Kidney (tissue), 13 donors: ENCODE measurements at regions not wholly inside any gene's neighbourhood (a gene's known extent, or its start where the extent isn't known, plus 50 kb on each side); places are given as distances from the start of the nearest gene placed in this dataset.

Experiments
- DNase-seq, 5 donors: peaks; one replicate each; pipeline ENCODE4 v3.0.0-alpha.2; 2013 to 2020
- FAIRE-seq: peaks from 2 replicates; lab custom pipeline; 2012; peaks lifted over from hg19 to GRCh38; lab: Jason Lieb, UNC
- H3K27ac ChIP-seq, 2 donors: one replicate each; pipeline ENCODE4 v1.7.0; 2013; ENCODE audit warnings: low read depth in 2 of 2, low read length in 2 of 2, inconsistent platforms in 1 of 2
- H3K27me3 ChIP-seq: one replicate; pipeline ENCODE4 v1.7.1; 2013; ENCODE audit warnings: low read length, inconsistent platforms; ENCODE audit not compliant: control insufficient read depth, insufficient read depth
- H3K36me3 ChIP-seq, 3 donors: one replicate each; pipeline versions ENCODE4 v1.7.0 to v1.7.1; 2013; ENCODE audit warnings: low read length in 3 of 3, control low read depth in 1 of 3, inconsistent platforms in 1 of 3; ENCODE audit not compliant: insufficient read depth in 3 of 3, control insufficient read depth in 2 of 3
- H3K4me1 ChIP-seq, 3 donors: one replicate each; pipeline versions ENCODE4 v1.7.0 to v1.7.1; 2013; ENCODE audit warnings: low read length in 3 of 3, inconsistent platforms in 1 of 3, low read depth in 1 of 3; ENCODE audit not compliant: control insufficient read depth in 2 of 3, insufficient read depth in 2 of 3
- H3K4me3 ChIP-seq, 3 donors: one replicate each; pipeline versions ENCODE4 v1.7.0 to v1.8.1; 2013; ENCODE audit warnings: low read length in 3 of 3, control low read depth in 1 of 3, inconsistent platforms in 1 of 3
- H3K9ac ChIP-seq, 3 donors: one replicate each; pipeline versions ENCODE4 v1.7.0 to v1.7.1; 2013; ENCODE audit warnings: low read length in 3 of 3, control low read depth in 1 of 3, inconsistent platforms in 1 of 3
- H3K9me3 ChIP-seq, 3 donors: one replicate each; pipeline versions ENCODE4 v1.7.0 to v1.7.1; 2013; ENCODE audit warnings: low read length in 3 of 3, control low read depth in 1 of 3, inconsistent platforms in 1 of 3; ENCODE audit not compliant: control insufficient read depth in 2 of 3, insufficient read depth in 1 of 3
- CTCF ChIP-seq: IDR thresholded peaks from 3 replicates; pipeline ENCODE4 v1.5.1; 2012; ENCODE audit warnings: mild to moderate bottlenecking, moderate library complexity, borderline replicate concordance; ENCODE audit not compliant: insufficient read depth; ENCODE audit errors: extremely low read depth
- intact Hi-C: fragments of 100-400 bp; cut with DNase I; formaldehyde crosslinking; loops from one replicate; pipeline ENCODE4 v1.11.1; 2022
- donor health status: control.
- donor health status: control.
- donor health status: control.
- donor health status: control.
- donor health status: control.
- donor health status: DM: yes; HTN: yes; CAD: no.
- donor health status: Normal renal cell carcinoma (clear cell type).

DNA sequence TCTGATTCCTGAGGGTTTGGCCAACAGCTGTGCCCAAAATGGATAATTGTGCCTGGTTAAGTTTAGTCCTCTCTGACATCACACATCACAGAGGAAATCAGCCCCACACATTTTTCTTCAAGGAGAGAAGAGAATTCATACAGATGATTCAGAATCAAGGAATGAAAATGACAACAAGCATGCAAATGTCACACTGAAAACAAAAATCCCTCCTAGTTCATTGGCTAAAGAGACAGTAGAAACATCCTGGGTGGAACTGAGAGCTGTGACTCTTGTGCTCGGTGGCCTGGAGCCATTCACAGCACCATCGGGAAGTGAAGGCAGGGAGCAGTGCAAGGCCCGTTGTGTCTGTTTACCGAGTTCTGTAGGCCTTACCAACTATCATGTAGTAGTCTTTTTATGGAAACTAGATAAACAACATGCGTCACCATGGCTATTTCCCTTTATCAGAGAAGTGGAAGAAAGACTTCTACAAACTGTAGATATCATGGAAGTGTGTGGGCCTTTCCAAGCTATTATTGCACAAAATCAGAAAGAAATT lies 81.7 kb upstream of the TENT5A start:
- FAIRE-seq, result no peak
- Histone ChIP-seq H3K9ac (no peak overlapping the region), H3K4me3 (no peak overlapping the region), H3K9me3 (no peaks in the 10 kb centered on the region), H3K36me3 (no peaks in the 10 kb centered on the region), H3K27ac (no peak overlapping the region), H3K27me3 (no peaks in the 10 kb centered on the region), H3K4me1 (no peaks in the 10 kb centered on the region)
- TF ChIP-seq CTCF, result no peak
- intact Hi-C loops, result no loop called here
- no peak for DNase-seq

GRCh38 chr6:81832304-81832703 lies 79.8 kb upstream of the TENT5A start:
- no peaks in the 10 kb centered on the region for H3K27me3 ChIP-seq
- TF ChIP-seq CTCF, result no peak
- FAIRE-seq (no peak), DNase-seq (peak in 1 of 5 donors; percentile 23)
- no peak overlapping the region for H3K4me3 ChIP-seq
- H3K9ac ChIP-seq, result no peak overlapping the region
- H3K9me3 ChIP-seq, result no peaks in the 10 kb centered on the region
- no peaks in the 10 kb centered on the region for H3K36me3 ChIP-seq
- H3K4me1 ChIP-seq, result no peaks in the 10 kb centered on the region
- H3K27ac ChIP-seq, result no peak overlapping the region
- intact Hi-C loops, result no loop called here

DNA sequence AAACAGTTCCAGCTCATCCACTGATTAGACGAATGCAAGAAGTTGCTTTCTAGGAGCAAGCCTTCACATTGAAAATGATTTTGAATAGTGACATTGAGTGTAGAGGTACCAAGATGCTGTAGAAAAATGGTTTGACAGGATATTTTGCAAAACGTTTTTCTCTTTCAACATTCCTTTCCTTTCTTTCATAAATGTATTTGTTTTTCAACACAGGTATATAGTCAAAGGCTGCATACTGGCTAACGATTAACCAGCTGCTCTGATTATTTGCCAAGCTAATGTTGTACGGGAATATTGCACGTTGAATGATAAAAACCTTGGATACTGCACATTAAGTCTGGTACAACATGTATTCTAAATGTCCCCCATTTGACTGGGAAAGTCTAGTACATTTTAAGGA lies 78.8 kb upstream of the TENT5A start:
- no peak for DNase-seq
- H3K9ac ChIP-seq, result no peak overlapping the region
- no peak overlapping the region for H3K27ac ChIP-seq
- TF ChIP-seq CTCF, result no peak
- no peaks in the 10 kb centered on the region for H3K27me3 ChIP-seq
- no peaks in the 10 kb centered on the region for H3K9me3 ChIP-seq
- intact Hi-C loops, result no loop called here
- FAIRE-seq, result no peak
- no peak overlapping the region for H3K4me3 ChIP-seq
- H3K36me3 ChIP-seq, result no peaks in the 10 kb centered on the region
- H3K4me1 ChIP-seq, result no peaks in the 10 kb centered on the region

DNA sequence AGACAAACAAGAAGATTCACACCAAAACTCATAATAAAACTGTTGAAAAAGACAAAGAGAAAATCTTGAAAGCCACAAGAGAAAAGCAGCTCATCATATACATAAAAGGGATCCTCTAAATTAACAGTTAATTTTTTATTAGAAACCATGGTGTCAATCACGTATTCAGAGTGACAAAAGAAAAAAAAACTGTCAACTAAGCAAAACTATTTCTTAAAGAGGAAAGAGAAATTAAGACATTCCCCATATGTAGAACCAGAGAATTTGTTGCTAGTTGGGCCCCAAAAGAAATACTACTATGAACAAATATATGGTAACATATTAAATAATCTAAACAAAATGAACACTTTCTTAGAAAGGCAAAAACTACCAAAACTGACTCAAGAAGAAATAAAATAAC lies 74.3 kb upstream of the TENT5A start:
- H3K4me1 ChIP-seq, result no peaks in the 10 kb centered on the region
- no peak overlapping the region for H3K27ac ChIP-seq
- no peaks in the 10 kb centered on the region for H3K36me3 ChIP-seq
- no peaks in the 10 kb centered on the region for H3K9me3 ChIP-seq
- intact Hi-C loops, result no loop called here
- H3K9ac ChIP-seq, result no peak overlapping the region
- FAIRE-seq (no peak), DNase-seq (no peak)
- H3K4me3 ChIP-seq, result no peak overlapping the region
- TF ChIP-seq CTCF, result no peak
- H3K27me3 ChIP-seq, result no peaks in the 10 kb centered on the region
